HG03066 (cell line): ENCODE measurements at regions not wholly inside any gene's neighbourhood (a gene's known extent, or its start where the extent isn't known, plus 50 kb on each side); places are given as distances from the start of the nearest gene placed in this dataset.
"Not testable (repeated sequence)": the region's sequence is repeated elsewhere in the genome, so short reads cannot be mapped to it uniquely, and the experiment has no call there.

Experiments
- ATAC-seq: cut with Tn5 transposase; IDR thresholded peaks from one replicate; pipeline ENCODE4 v1.9.1; 2021; ENCODE audit warnings: low read depth; ENCODE audit not compliant: unreplicated experiment

DNA sequence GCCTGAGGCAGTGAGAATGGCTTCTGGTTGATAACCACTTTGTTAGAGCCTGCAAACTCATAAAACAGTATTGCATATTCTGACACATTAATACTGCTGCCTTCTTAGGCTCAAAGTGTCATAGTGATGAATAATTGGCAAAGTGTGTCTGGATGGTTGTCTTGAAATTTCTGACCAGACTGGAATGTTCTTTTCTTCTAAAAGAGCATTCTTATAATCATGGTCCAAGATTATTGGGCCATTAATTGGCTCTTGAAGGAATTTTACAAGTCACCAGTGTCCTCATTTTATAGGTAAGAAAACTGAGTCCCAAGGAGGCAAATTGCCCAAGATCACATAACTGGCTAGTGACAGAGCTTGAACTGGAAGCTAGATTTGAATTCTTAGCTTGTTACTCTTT lies 111.7 kb downstream of the PCSK1 start:
- ATAC-seq: no peak

DNA sequence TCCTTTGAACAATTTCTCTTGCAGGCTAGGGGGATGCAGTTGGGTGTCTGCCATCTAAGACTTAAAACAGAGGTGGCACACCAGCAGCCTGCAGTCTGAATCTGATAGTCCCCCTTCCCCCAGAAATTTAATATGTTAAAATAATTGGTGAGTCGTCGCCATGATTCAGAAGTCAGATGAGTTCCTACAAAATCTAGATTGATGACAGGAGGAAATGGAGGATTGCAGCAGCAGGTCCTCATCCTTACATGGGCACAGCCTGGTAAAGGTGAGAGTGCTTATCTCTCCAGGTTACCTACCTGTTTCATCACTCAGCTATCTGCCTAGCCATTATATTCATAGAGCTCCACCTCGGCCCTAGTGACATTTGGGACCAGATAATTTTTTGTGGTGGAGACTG lies 112.3 kb downstream of the PCSK1 start:
- no peak for ATAC-seq

DNA sequence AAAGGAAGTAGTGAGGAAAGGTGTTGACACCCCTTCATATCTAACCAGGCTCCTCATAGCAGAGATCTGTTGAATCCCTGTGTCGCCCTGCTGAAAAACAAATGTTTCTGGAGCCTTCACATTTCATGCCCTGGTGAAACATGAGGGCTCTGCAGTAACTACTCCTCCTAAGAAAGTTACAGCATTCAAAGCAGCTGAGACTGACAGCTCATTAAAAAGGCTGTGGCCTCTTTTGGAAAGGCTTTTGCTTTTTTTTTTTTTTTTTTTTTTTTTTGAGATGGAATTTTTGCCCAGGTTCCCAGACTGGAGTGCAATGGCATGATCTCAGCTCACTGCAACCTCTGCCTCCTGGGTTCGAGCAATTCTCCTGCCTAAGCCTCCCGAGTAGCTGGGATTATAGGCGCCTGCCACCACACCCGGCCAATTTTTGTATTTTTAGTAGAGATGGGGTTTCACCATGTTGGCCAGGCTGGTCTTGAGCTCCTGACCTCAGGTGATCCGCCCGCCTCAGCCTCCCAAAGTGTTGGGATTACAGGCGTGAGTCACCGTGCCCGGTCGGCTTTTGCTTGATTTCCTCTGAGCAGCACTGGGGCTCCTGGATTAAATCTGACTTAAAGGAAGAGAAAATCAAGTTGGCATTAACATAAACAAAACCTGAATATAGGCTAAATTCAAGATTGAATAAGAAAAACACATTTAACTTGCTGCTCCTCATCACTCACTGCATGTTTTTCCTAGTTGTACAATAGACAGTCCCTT lies 112.9 kb downstream of the PCSK1 start:
- not testable (repeated sequence) for ATAC-seq

DNA sequence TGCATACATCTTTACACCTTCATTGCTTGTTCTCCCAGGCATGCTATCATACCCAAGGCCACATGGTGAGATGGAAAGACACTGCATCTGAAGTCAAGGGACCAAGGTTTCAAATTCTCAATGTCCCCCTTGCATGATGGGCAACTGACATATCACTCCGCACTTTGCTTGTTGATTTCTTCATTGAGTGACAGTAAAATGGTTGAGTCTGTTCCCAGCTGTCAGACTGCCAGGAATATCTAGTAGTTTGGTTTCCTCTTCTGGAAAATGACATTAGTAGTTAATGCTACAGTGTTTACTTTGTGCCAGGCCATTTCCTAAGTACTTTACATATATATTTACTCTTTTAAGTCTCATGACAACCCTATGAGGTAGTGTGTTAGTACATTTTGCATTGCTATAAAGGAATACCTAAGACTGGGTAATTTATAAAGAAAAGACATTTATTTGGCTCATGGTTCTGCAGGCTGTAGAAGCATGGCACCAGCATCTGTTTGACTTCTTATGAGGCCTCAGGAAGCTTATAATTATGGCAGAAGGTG lies 114.4 kb downstream of the PCSK1 start:
- no peak for ATAC-seq

DNA sequence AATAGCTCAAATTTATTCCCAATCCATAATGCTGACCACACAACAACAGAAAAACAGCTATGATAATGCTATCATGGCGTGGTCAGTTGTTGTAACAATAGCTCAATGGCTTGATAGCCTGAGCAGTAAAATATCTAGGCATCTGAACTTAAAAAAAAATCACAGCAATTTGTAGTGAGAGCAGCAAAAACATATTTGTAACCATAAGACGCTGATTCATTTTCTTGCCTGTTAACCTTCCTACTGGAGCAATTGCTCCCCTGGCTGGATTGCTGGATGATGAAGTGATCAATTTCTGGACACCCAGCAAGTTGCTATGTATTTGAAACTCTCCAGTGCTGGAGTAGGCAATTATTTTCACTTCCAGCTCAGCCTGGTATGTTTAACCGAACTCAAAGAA lies 115.1 kb downstream of the PCSK1 start:
- ATAC-seq: no peak

DNA sequence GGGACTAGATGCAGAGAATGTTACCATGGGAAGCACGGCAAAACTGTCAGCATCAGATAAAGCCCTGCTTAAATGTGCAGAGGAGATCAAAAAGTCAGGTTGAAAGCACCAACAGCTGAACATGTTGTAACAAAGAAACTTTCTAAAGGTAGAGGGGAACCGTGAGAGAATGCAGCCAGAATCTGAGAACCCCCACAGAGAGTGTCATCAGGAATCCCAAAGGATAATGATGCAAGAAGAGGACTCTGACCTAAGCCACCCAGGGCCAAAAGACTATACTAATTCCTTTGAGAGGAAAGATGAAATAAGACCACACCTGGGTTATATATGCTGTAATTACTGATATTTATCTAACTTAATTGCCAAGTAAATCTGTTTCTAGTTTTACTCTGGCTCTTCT lies 116.6 kb downstream of the PCSK1 start:
- no peak for ATAC-seq

DNA sequence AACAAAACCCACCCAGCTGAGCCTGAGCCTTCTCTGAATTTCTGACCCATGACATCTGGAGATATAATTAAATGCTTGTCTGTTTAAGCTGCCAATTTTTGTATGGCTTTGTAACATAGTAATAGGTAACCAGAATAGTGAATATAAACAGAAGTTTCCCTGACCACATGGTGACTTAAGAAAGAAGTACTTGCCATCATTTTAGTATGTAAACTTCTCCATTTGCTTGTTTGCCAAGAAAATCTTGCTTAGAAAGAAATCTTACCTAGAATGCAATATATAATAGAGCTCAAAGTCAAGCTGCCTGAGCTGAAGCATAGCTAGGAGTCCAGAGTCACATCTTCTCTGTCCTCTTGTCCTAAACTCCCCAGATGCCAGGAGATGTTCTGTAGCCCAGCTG lies 117.0 kb downstream of the PCSK1 start:
- ATAC-seq: peak; percentile 9

DNA sequence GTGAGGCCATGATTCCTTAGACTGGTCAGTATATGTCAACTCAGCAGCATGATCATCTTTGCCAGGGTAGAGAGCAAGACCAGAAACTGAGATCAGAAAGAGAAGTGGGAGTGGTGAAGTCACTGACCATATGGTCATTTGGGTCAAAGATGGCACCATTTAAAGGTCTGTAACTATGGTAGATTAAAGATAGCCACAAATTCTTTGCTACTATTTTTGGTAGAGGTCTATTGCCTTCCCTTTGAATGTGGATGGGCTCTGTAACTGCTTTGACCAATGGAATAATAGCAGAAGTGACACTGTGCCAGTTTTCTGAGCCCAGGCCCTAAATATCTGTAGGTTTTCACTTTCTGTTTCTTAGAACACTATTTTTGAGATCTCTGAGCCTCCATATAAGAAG lies 117.6 kb downstream of the PCSK1 start:
- peak; percentile 59 for ATAC-seq

DNA sequence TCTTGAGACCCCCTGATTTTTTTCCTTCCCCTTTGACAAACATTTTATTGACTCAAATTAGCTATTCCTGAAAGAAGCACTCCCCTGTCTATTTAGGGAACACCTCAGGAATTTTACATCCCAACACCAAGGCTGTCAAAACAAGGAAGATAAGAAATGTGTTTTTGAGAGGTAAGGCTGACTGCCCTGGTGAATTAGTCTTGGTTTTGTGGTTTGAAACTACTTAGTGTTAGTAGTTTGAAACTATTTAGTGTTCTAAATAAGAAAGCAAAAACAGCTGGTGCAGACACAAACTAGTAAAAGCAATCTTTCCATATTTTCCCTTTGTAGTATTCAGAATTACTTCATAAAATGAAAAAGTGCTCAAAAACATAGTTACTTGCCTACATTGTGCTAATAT lies 120.7 kb downstream of the PCSK1 start:
- ATAC-seq: no peak

DNA sequence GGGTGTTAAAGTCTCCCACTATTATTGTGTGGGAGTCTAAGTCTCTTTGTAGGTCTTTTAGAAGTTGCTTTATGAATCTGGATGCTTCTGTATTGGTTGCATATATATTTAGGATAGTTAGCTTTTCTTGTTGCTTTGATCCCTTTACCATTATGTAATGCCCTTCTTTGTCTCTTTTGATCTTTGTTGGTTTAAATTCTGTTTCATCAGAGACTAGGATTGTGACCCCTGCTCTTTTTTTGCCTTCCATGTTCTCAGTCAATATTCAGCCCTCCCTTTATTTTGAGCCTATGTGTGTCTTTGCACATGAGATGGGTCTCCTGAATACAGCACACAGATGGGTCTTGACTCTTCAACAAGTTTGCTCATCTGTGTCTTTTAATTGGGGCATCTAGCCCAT lies 126.0 kb downstream of the PCSK1 start:
- ATAC-seq: not testable (repeated sequence)

DNA sequence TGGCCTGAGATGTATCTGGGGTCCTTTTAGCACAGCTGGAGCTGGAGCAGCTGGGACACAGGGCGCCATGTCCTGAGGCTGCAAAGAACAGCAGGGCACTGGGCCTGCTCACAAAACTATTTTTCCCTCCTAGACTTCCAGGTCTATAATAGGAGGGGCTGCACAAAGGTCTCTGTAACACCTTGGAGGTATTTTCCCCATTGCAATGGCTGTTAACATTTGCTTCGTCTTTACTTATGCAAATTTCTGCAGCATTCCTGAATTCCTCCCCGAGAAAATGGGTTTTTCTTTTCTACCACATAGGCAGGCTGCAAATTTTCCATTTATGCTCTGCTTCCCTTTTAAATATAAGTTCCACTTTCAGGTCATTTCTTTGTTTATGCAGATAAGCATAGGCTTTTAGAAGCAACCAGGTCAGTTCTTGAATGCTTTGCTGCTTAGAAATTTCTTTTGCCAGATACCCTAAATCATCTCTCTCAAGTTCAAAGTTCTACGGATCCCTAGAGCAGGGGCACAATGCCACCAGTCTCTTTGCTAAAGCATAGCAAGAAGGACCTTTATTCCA lies 130.8 kb downstream of the PCSK1 start:
- ATAC-seq: no peak

DNA sequence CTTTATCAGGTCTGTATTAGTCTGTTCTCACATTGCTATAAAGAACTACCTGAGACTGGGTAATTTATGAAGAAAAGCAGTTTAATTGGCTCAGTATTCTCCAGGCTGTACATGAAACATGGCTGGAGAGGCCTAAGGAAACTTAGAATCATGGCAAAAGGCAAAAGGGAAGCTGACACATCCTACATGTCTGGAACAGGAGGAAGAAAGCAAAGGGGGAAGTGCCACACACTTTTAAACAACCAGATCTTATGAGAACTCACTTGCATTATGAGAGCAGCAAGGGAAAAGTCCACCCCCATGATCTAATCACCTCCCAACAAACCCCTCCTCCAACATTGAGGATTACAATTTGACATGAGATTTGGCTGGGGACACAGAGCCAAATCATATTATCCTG lies 132.1 kb downstream of the PCSK1 start:
- ATAC-seq: no peak

DNA sequence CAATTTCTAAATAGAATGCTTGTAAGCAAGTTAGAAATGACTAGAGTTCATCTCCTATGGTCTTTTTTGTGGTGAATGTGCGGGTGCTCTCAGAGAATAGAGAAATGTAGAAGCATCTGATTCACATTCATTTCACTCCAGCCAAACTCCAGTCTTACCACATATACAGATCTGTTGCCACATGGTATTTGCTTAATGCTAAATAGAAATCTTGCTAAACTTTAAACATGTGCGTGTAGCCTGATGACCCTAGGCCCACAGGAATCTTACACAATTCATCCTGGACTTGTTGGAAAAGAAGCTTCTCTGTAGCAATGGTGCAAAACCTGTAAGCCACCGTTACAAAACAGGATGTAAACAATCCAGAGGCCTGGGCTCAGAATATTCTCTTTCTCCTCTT lies 135.2 kb downstream of the PCSK1 start:
- ATAC-seq: no peak

DNA sequence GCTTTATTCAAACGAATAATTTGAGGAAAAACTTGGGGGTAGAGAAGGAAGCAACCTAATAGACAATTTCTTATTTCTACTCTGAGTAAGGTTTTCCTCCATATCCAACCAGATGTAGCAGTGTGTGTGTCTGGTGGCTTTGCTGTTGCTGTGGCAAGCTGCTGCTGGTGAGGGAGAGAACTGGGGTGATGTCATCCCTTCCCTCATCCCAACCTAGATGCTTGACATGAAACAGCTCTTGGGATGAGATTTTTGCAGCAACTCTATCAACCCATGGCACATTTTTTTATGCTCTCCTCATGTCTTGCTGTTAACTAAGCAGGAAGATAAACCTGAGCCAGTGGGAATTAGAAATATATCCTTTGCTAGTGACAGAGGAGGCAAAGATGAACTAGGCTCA lies 135.8 kb downstream of the PCSK1 start:
- no peak for ATAC-seq

DNA sequence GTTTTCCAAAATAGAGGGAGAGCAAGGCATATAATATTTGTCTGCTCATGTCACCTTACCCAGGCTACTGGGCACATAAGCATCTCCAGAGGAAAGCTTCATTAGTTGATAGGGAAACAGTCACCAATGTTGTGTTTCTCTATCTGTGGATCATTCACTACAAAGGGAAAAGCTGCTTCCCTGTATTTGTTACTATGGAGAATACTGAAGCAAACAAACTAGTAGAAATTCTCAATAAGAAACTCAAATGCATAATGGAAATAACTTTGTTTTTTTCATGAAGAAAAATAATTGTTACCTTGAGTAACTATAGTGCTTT lies 138.2 kb downstream of the PCSK1 start:
- no peak for ATAC-seq

DNA sequence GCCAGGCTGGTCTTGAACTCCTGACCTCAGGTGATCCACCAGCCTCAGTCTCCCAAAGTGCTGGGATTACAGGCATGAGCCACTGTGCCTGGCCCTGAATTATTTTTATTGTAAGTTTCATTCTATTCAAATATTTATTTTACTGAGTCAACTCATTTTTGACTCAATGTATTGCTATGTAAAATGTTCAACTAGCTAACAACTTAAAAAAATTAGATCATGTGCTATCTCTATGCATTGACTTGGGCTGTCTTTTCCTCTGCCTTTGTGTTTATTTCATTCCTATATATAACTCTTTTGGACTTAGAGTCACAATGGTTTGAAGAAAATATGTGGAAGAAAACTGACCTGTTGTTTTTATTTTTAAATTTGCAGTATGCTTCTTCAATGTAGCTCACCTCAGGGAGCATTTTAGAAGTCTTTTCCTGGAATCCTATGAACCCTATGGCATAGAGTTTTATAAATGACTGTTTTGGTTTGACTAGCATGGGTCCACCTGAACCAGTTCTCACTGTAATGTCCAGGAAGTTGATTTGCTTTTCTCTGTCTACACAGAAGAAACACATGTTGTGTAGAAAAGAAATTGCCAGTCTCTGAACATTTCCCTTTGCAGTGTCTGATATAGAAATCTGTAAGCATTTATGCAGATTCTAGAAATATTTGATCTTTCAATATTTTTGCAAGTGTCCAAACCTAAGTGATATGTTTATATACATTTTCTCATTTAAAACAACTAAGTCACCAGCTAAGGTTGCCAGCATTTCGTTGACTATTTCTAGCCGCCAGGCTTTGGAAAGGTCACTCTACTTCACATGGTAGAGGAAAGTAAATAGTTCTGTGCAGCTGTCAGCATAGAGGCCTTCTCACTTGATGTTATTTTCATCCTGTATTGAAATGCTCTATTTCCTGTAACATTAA lies 138.8 kb downstream of the PCSK1 start:
- no peak for ATAC-seq

DNA sequence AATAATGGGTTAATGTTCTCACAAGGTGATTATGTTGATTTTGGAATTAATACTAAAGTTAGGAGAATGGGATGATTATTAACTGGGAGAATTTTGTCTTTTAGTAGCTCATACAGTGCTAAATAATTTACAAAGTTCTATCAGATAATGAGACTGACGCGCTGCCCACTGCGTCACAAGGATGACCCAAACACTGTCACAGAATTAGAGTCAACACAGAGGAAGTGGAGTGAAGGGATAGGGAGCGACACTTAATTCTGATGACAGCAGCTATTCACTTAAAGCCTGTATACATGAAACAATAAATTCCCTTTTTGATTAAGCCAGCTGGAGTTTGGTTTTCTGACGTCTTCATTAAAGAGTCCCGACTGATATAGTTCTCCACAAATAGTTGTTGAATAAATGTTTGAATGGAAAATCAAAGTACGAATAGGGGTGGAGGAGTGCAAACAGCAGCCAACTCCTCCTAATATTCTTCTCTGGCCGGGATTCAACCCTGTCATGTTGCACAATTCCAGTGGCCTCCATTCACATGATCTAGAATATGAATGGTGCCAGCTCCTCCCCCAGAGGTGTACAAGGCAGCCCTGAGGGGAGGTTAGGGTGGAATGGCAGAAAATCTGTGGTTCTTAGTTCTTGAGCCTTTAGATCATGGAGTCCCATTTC lies 140.3 kb downstream of the PCSK1 start:
- ATAC-seq: no peak

DNA sequence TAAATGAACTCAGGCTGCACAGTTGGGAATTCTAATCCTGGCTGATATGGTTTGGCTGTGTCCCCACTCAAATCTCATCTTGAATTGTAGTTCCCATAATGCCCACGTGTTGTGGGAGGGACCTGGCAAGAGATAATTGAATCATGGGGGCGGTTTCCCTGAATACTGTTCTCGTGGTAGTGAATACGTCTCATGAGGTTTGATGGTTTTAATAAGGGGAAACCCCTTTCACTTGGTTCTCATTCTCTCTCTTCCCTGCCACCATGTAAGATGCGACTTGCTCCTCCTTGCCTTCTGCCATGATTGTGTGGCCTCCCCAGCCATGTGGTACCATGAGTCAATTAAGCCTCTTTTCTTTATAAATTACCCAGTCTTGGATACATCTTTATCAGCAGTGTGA lies 143.8 kb downstream of the PCSK1 start:
- ATAC-seq: not testable (repeated sequence)

DNA sequence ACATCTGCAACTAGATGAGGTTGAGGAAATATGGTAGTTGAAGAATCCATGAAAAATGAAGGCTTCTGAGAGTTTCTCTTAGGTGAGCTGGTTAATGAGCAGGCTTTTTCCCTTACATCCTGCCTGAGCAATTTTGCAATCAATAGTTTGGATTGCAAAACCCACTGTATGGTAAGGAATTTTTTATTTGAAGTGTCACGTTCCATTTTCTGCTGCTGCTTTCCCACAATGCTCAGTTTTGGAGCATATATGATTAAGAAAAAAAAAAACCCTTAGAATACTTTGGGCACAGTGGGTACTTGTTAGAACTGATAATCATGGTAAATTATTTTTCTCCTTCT lies 144.2 kb downstream of the PCSK1 start:
- no peak for ATAC-seq

DNA sequence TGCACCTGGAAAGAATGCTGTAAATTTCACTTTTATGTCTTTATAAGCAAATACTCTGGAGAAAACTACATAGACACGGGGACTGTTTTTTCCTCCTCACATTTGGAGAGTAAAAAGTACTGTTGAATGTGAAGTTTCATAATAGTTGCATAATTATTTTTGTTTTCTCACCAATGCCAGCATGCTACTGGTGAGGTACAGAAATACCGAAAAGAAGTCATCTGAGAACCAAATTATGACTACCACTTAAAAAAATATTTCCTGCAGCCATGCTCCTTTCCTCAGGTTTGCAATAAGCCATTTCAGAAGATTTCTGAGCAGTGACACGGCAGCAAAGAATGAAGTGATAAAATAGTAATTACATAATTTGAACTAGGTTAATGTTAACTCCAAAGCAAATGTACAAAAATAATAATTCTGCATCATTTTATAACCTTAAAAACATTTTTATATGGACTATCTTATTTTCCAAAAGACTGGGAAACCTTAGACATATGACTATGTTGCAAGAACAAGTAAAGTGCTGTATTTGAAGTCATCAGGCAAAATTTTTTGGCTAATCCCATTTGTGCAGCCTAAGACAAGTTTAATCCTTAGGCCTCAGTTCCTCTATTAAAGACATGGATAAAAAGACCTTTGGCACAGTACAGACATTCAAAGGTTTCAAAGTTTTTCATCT lies 144.7 kb downstream of the PCSK1 start:
- ATAC-seq: no peak
